HEK293 (cell line): ENCODE measurements at regions not wholly inside any gene's neighbourhood (a gene's known extent, or its start where the extent isn't known, plus 50 kb on each side); places are given as distances from the start of the nearest gene placed in this dataset.

Experiments used
- MEIS1 ChIP-seq: sonication (generic); formaldehyde crosslinking; IDR thresholded peaks from 2 replicates; pipeline ENCODE4 v1.8.1; 2022; ENCODE audit warnings: missing genetic modification reagents, mild to moderate bottlenecking, borderline replicate concordance
- SETDB1 ChIP-seq: IDR thresholded peaks from one replicate; pipeline ENCODE4 v1.6.1; 2017; ENCODE audit warnings: mild to moderate bottlenecking, low read length, moderate library complexity, mixed read lengths; ENCODE audit not compliant: insufficient read length
- ZBTB7A ChIP-seq: fragments of 450-650 bp; formaldehyde crosslinking; IDR thresholded peaks from 2 replicates; pipeline ENCODE4 v1.5.1; 2016; ENCODE audit warnings: low read depth, missing biosample characterization, missing genetic modification characterization
- ZNF138 ChIP-seq: fragments of 450-650 bp; formaldehyde crosslinking; IDR thresholded peaks from 2 replicates; pipeline ENCODE4 v1.5.1; 2016; ENCODE audit warnings: missing biosample characterization, missing genetic modification characterization, borderline replicate concordance
- ZNF311 ChIP-seq: fragments of 450-650 bp; formaldehyde crosslinking; IDR thresholded peaks from 2 replicates; pipeline ENCODE4 v1.5.1; 2017; ENCODE audit warnings: missing biosample characterization, missing genetic modification characterization, borderline replicate concordance
- ZNF530 ChIP-seq: fragments of 450-650 bp; formaldehyde crosslinking; IDR thresholded peaks from 2 replicates; pipeline ENCODE4 v1.5.1; 2016; ENCODE audit warnings: low read depth, missing biosample characterization, missing genetic modification characterization
- TF ChIP-seq, protein P1 (sequence below): fragments of 450-650 bp; formaldehyde crosslinking; IDR thresholded peaks from 2 replicates; pipeline ENCODE4 v1.5.1; 2016; ENCODE audit warnings: missing biosample characterization, missing genetic modification characterization
- TF ChIP-seq, protein P2 (sequence below): sonication (generic); formaldehyde crosslinking; IDR thresholded peaks from 2 replicates; pipeline ENCODE4 v1.8.1; 2022; ENCODE audit warnings: mild to moderate bottlenecking, moderate library complexity, missing genetic modification reagents
- TF ChIP-seq, protein P3 (sequence below): fragments of 450-650 bp; formaldehyde crosslinking; IDR thresholded peaks from 2 replicates; pipeline ENCODE4 v1.5.1; 2016; ENCODE audit warnings: missing biosample characterization, missing genetic modification characterization
- TF ChIP-seq, protein P4 (sequence below): fragments of 450-650 bp; formaldehyde crosslinking; IDR thresholded peaks from 2 replicates; pipeline ENCODE4 v1.5.1; 2016; ENCODE audit warnings: missing biosample characterization, missing genetic modification characterization
- TF ChIP-seq, protein P5 (sequence below): fragments of 450-650 bp; formaldehyde crosslinking; conservative IDR thresholded peaks from 2 replicates; pipeline ENCODE4 v1.5.1; 2016; ENCODE audit warnings: low read depth, missing biosample characterization, missing genetic modification characterization
- TF ChIP-seq, protein P6 (sequence below): fragments of 450-650 bp; formaldehyde crosslinking; IDR thresholded peaks from 2 replicates; pipeline ENCODE4 v1.5.1; 2016; ENCODE audit warnings: missing biosample characterization, missing genetic modification characterization, low read depth

DNA sequence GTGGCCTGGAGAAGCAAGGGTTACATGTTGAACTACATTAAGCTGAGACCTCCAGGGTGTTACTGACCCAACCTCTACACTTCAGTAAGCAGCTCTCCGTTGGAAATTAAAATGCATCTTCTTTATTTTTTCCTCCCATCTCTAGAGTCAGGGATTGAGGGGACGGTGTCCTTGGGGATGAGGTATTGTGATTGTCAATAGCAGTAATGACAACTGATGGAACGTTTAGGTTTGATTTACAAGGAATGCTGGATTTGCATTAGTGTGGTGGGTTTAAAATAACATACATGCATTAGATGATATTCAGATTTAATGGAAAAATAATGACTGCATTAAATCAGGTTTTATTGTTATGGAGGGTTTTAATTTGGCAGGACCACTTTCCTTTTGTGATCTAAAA lies 82.9 kb upstream of the NTRK2 start:
- TF ChIP-seq, protein P1, sequence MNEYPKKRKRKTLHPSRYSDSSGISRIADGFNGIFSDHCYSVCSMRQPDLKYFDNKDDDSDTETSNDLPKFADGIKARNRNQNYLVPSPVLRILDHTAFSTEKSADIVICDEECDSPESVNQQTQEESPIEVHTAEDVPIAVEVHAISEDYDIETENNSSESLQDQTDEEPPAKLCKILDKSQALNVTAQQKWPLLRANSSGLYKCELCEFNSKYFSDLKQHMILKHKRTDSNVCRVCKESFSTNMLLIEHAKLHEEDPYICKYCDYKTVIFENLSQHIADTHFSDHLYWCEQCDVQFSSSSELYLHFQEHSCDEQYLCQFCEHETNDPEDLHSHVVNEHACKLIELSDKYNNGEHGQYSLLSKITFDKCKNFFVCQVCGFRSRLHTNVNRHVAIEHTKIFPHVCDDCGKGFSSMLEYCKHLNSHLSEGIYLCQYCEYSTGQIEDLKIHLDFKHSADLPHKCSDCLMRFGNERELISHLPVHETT = no peak
- no peak for TF ChIP-seq ZNF530
- TF ChIP-seq, protein P2, sequence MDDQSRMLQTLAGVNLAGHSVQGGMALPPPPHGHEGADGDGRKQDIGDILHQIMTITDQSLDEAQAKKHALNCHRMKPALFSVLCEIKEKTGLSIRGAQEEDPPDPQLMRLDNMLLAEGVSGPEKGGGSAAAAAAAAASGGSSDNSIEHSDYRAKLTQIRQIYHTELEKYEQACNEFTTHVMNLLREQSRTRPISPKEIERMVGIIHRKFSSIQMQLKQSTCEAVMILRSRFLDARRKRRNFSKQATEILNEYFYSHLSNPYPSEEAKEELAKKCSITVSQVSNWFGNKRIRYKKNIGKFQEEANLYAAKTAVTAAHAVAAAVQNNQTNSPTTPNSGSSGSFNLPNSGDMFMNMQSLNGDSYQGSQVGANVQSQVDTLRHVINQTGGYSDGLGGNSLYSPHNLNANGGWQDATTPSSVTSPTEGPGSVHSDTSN = no peak
- no peak for TF ChIP-seq ZNF311 (tag by site-specific recombination)
- TF ChIP-seq, protein P3, sequence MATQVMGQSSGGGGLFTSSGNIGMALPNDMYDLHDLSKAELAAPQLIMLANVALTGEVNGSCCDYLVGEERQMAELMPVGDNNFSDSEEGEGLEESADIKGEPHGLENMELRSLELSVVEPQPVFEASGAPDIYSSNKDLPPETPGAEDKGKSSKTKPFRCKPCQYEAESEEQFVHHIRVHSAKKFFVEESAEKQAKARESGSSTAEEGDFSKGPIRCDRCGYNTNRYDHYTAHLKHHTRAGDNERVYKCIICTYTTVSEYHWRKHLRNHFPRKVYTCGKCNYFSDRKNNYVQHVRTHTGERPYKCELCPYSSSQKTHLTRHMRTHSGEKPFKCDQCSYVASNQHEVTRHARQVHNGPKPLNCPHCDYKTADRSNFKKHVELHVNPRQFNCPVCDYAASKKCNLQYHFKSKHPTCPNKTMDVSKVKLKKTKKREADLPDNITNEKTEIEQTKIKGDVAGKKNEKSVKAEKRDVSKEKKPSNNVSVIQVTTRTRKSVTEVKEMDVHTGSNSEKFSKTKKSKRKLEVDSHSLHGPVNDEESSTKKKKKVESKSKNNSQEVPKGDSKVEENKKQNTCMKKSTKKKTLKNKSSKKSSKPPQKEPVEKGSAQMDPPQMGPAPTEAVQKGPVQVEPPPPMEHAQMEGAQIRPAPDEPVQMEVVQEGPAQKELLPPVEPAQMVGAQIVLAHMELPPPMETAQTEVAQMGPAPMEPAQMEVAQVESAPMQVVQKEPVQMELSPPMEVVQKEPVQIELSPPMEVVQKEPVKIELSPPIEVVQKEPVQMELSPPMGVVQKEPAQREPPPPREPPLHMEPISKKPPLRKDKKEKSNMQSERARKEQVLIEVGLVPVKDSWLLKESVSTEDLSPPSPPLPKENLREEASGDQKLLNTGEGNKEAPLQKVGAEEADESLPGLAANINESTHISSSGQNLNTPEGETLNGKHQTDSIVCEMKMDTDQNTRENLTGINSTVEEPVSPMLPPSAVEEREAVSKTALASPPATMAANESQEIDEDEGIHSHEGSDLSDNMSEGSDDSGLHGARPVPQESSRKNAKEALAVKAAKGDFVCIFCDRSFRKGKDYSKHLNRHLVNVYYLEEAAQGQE (tag by site-specific recombination) = no peak
- TF ChIP-seq, protein P4, sequence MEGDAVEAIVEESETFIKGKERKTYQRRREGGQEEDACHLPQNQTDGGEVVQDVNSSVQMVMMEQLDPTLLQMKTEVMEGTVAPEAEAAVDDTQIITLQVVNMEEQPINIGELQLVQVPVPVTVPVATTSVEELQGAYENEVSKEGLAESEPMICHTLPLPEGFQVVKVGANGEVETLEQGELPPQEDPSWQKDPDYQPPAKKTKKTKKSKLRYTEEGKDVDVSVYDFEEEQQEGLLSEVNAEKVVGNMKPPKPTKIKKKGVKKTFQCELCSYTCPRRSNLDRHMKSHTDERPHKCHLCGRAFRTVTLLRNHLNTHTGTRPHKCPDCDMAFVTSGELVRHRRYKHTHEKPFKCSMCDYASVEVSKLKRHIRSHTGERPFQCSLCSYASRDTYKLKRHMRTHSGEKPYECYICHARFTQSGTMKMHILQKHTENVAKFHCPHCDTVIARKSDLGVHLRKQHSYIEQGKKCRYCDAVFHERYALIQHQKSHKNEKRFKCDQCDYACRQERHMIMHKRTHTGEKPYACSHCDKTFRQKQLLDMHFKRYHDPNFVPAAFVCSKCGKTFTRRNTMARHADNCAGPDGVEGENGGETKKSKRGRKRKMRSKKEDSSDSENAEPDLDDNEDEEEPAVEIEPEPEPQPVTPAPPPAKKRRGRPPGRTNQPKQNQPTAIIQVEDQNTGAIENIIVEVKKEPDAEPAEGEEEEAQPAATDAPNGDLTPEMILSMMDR (tag by site-specific recombination) = no peak
- no peak for TF ChIP-seq MEIS1 (CRISPR knock-in tag)
- TF ChIP-seq, protein P5, sequence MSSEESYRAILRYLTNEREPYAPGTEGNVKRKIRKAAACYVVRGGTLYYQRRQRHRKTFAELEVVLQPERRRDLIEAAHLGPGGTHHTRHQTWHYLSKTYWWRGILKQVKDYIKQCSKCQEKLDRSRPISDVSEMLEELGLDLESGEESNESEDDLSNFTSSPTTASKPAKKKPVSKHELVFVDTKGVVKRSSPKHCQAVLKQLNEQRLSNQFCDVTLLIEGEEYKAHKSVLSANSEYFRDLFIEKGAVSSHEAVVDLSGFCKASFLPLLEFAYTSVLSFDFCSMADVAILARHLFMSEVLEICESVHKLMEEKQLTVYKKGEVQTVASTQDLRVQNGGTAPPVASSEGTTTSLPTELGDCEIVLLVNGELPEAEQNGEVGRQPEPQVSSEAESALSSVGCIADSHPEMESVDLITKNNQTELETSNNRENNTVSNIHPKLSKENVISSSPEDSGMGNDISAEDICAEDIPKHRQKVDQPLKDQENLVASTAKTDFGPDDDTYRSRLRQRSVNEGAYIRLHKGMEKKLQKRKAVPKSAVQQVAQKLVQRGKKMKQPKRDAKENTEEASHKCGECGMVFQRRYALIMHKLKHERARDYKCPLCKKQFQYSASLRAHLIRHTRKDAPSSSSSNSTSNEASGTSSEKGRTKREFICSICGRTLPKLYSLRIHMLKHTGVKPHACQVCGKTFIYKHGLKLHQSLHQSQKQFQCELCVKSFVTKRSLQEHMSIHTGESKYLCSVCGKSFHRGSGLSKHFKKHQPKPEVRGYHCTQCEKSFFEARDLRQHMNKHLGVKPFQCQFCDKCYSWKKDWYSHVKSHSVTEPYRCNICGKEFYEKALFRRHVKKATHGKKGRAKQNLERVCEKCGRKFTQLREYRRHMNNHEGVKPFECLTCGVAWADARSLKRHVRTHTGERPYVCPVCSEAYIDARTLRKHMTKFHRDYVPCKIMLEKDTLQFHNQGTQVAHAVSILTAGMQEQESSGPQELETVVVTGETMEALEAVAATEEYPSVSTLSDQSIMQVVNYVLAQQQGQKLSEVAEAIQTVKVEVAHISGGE (tag by site-specific recombination) = no peak
- TF ChIP-seq ZBTB7A (tag by site-specific recombination) = no peak
- no peak for TF ChIP-seq ZNF138 (tag by site-specific recombination)
- TF ChIP-seq, protein P6, sequence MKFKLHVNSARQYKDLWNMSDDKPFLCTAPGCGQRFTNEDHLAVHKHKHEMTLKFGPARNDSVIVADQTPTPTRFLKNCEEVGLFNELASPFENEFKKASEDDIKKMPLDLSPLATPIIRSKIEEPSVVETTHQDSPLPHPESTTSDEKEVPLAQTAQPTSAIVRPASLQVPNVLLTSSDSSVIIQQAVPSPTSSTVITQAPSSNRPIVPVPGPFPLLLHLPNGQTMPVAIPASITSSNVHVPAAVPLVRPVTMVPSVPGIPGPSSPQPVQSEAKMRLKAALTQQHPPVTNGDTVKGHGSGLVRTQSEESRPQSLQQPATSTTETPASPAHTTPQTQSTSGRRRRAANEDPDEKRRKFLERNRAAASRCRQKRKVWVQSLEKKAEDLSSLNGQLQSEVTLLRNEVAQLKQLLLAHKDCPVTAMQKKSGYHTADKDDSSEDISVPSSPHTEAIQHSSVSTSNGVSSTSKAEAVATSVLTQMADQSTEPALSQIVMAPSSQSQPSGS (tag by site-specific recombination) = no peak
- TF ChIP-seq SETDB1 = no peak
